Stimulated activated effector memory CD8-positive, alpha-beta T cell treated with anti-CD3 and anti-CD28 coated beads, Interleukin-12 subunit alpha, Interleukin-12 subunit beta, amount 100 ng/mL, for 72 hours (primary cell): ENCODE measurements at regions not wholly inside any gene's neighbourhood (a gene's known extent, or its start where the extent isn't known, plus 50 kb on each side); places are given as distances from the start of the nearest gene placed in this dataset.

ENCODE experiments used
- ATAC-seq: fragments of 150-1000 bp; cut with Tn5 transposase; 2 replicates; pipeline ENCODE4 v1.10.0; 2021
- DNase-seq, 2 donors: peaks; one replicate each; pipeline ENCODE4 v3.0.0; 2021 to 2022; ENCODE audit warnings: low spot score in 2 of 2
- H3K27ac Mint-ChIP-seq: one replicate; pipeline ENCODE4 v1.8.0; 2022; ENCODE audit warnings: mild to moderate bottlenecking, mixed read lengths
- H3K36me3 Mint-ChIP-seq: one replicate; pipeline ENCODE4 v1.8.0; 2022; ENCODE audit warnings: mild to moderate bottlenecking, mixed read lengths
- H3K4me1 Mint-ChIP-seq: one replicate; pipeline ENCODE4 v1.8.0; 2022; ENCODE audit warnings: mixed read lengths
- H3K4me3 Mint-ChIP-seq: one replicate; pipeline ENCODE4 v1.8.0; 2022; ENCODE audit warnings: mild to moderate bottlenecking, mixed read lengths
- H3K9me3 Mint-ChIP-seq: one replicate; pipeline ENCODE4 v1.8.0; 2022; ENCODE audit warnings: mixed read lengths

GRCh38 chr18:28725876-28726275 is 548.9 kb upstream of the CDH2 start:
- Mint-ChIP-seq H3K4me1 (no peaks in the 10 kb centered on the region), H3K9me3 (peaks cover 10% of the 10 kb centered on the region), H3K27ac (no peak overlapping the region), H3K4me3 (no peak overlapping the region), H3K36me3 (no peaks in the 10 kb centered on the region)
- ATAC-seq: no peak
- no peak for DNase-seq

- Mint-ChIP-seq H3K36me3 (no peaks in the 10 kb centered on the region), H3K4me1 (no peaks in the 10 kb centered on the region), H3K4me3 (no peak overlapping the region), H3K27ac (no peak overlapping the region), H3K9me3 (peaks cover 10% of the 10 kb centered on the region)
- DNase-seq (no peak), ATAC-seq (no peak)
Measured at GRCh38 chr18:28723506-28723905, 546.6 kb upstream of the CDH2 start.

- no peak for ATAC-seq
- peaks cover 27% of the 10 kb centered on the region for H3K9me3 Mint-ChIP-seq
- no peaks in the 10 kb centered on the region for H3K4me1 Mint-ChIP-seq
- no peaks in the 10 kb centered on the region for H3K36me3 Mint-ChIP-seq
- no peak for DNase-seq
- no peak overlapping the region for H3K27ac Mint-ChIP-seq
- H3K4me3 Mint-ChIP-seq: no peak overlapping the region
Measured at GRCh38 chr18:28718696-28719095, 541.8 kb upstream of the CDH2 start.

- no peak overlapping the region for H3K27ac Mint-ChIP-seq
- ATAC-seq (no peak), DNase-seq (no peak)
- no peak overlapping the region for H3K4me3 Mint-ChIP-seq
- H3K9me3 Mint-ChIP-seq: peaks cover 28% of the 10 kb centered on the region
- H3K4me1 Mint-ChIP-seq: no peaks in the 10 kb centered on the region
- no peaks in the 10 kb centered on the region for H3K36me3 Mint-ChIP-seq
Measured at GRCh38 chr18:28716338-28716737, 539.4 kb upstream of the CDH2 start.

- ATAC-seq: no peak
- no peaks in the 10 kb centered on the region for H3K4me1 Mint-ChIP-seq
- no peak overlapping the region for H3K4me3 Mint-ChIP-seq
- DNase-seq: no peak
- H3K36me3 Mint-ChIP-seq: no peaks in the 10 kb centered on the region
- no peak overlapping the region for H3K27ac Mint-ChIP-seq
- H3K9me3 Mint-ChIP-seq: peaks cover 28% of the 10 kb centered on the region
Measured at GRCh38 chr18:28715206-28715605, 538.3 kb upstream of the CDH2 start.

- no peaks in the 10 kb centered on the region for H3K36me3 Mint-ChIP-seq
- no peak overlapping the region for H3K4me3 Mint-ChIP-seq
- no peaks in the 10 kb centered on the region for H3K4me1 Mint-ChIP-seq
- no peak overlapping the region for H3K27ac Mint-ChIP-seq
- no peak for ATAC-seq
- DNase-seq: no peak
- peaks cover 28% of the 10 kb centered on the region for H3K9me3 Mint-ChIP-seq
Measured at GRCh38 chr18:28714498-28714897, 537.6 kb upstream of the CDH2 start.

- H3K4me3 Mint-ChIP-seq: no peak overlapping the region
- no peaks in the 10 kb centered on the region for H3K36me3 Mint-ChIP-seq
- no peak for ATAC-seq
- no peak for DNase-seq
- no peak overlapping the region for H3K27ac Mint-ChIP-seq
- H3K9me3 Mint-ChIP-seq: peaks cover 30% of the 10 kb centered on the region
- H3K4me1 Mint-ChIP-seq: no peaks in the 10 kb centered on the region
Measured at GRCh38 chr18:28712796-28713425, 536.0 kb upstream of the CDH2 start.

- no peaks in the 10 kb centered on the region for H3K36me3 Mint-ChIP-seq
- DNase-seq (no peak), ATAC-seq (no peak)
- H3K9me3 Mint-ChIP-seq: peaks cover 24% of the 10 kb centered on the region
- no peak overlapping the region for H3K27ac Mint-ChIP-seq
- no peaks in the 10 kb centered on the region for H3K4me1 Mint-ChIP-seq
- no peak overlapping the region for H3K4me3 Mint-ChIP-seq
Measured at GRCh38 chr18:28712172-28712571, 535.2 kb upstream of the CDH2 start.

GRCh38 chr18:28711096-28711495 is 534.2 kb upstream of the CDH2 start:
- Mint-ChIP-seq H3K27ac (no peak overlapping the region), H3K4me3 (no peak overlapping the region), H3K4me1 (no peaks in the 10 kb centered on the region), H3K9me3 (peaks cover 24% of the 10 kb centered on the region), H3K36me3 (no peaks in the 10 kb centered on the region)
- DNase-seq (no peak), ATAC-seq (no peak)

- Mint-ChIP-seq H3K36me3 (no peaks in the 10 kb centered on the region), H3K27ac (no peak overlapping the region), H3K4me1 (no peaks in the 10 kb centered on the region), H3K9me3 (peaks cover 16% of the 10 kb centered on the region), H3K4me3 (no peak overlapping the region)
- ATAC-seq: no peak
- no peak for DNase-seq
Measured at GRCh38 chr18:28707006-28707405, 530.1 kb upstream of the CDH2 start.

GRCh38 chr18:28706397-28706796 is 529.5 kb upstream of the CDH2 start:
- ATAC-seq (no peak), DNase-seq (no peak)
- H3K9me3 Mint-ChIP-seq: peaks cover 21% of the 10 kb centered on the region
- H3K36me3 Mint-ChIP-seq: no peaks in the 10 kb centered on the region
- no peaks in the 10 kb centered on the region for H3K4me1 Mint-ChIP-seq
- H3K27ac Mint-ChIP-seq: no peak overlapping the region
- no peak overlapping the region for H3K4me3 Mint-ChIP-seq

GRCh38 chr18:28705482-28705881 is 528.6 kb upstream of the CDH2 start:
- DNase-seq: no peak
- Mint-ChIP-seq H3K4me1 (no peaks in the 10 kb centered on the region), H3K27ac (no peak overlapping the region), H3K36me3 (no peaks in the 10 kb centered on the region), H3K4me3 (no peak overlapping the region), H3K9me3 (peaks cover 25% of the 10 kb centered on the region)
- ATAC-seq: no peak

GRCh38 chr18:28692337-28692736 is 515.4 kb upstream of the CDH2 start:
- no peak for ATAC-seq
- Mint-ChIP-seq H3K4me3 (no peak overlapping the region), H3K4me1 (no peaks in the 10 kb centered on the region), H3K36me3 (no peaks in the 10 kb centered on the region), H3K9me3 (peaks cover 17% of the 10 kb centered on the region), H3K27ac (no peak overlapping the region)
- no peak for DNase-seq

- Mint-ChIP-seq H3K36me3 (no peaks in the 10 kb centered on the region), H3K27ac (no peak overlapping the region), H3K9me3 (peaks cover 15% of the 10 kb centered on the region), H3K4me1 (no peaks in the 10 kb centered on the region), H3K4me3 (no peak overlapping the region)
- ATAC-seq (no peak), DNase-seq (no peak)
Measured at GRCh38 chr18:28691496-28691840, 514.5 kb upstream of the CDH2 start.

- H3K27ac Mint-ChIP-seq: no peak overlapping the region
- ATAC-seq: no peak
- DNase-seq: no peak
- no peaks in the 10 kb centered on the region for H3K4me1 Mint-ChIP-seq
- H3K4me3 Mint-ChIP-seq: no peak overlapping the region
- H3K36me3 Mint-ChIP-seq: no peaks in the 10 kb centered on the region
- peaks cover 15% of the 10 kb centered on the region for H3K9me3 Mint-ChIP-seq
Measured at GRCh38 chr18:28690836-28691495, 514.0 kb upstream of the CDH2 start.

- H3K4me3 Mint-ChIP-seq: no peak overlapping the region
- no peaks in the 10 kb centered on the region for H3K36me3 Mint-ChIP-seq
- ATAC-seq (no peak), DNase-seq (no peak)
- peaks cover 8% of the 10 kb centered on the region for H3K9me3 Mint-ChIP-seq
- H3K4me1 Mint-ChIP-seq: no peaks in the 10 kb centered on the region
- no peak overlapping the region for H3K27ac Mint-ChIP-seq
Measured at GRCh38 chr18:28690100-28690499, 513.2 kb upstream of the CDH2 start.
